PC-3 (cell line): ENCODE measurements at regions not wholly inside any gene's neighbourhood (a gene's known extent, or its start where the extent isn't known, plus 50 kb on each side); places are given as distances from the start of the nearest gene placed in this dataset.

Experiments used
- CTCF ChIP-seq: fragments of 300-600 bp; sonication (generic); conservative IDR thresholded peaks from 2 replicates; pipeline ENCODE4 v1.5.1; 2017; ENCODE audit warnings: antibody characterized with exemption, low read depth, mild to moderate bottlenecking, low read length
- EZH2 ChIP-seq: fragments of 300-600 bp; sonication (generic); IDR thresholded peaks from one replicate; pipeline ENCODE4 v1.6.1; 2017; ENCODE audit warnings: antibody characterized with exemption, mild to moderate bottlenecking, low read length; ENCODE audit not compliant: unreplicated experiment
- EZH2phosphoT487 ChIP-seq: fragments of 300-600 bp; sonication (generic); IDR thresholded peaks from 2 replicates; pipeline ENCODE4 v1.6.1; 2018; ENCODE audit warnings: mild to moderate bottlenecking, antibody characterized with exemption, low read length, borderline replicate concordance

DNA sequence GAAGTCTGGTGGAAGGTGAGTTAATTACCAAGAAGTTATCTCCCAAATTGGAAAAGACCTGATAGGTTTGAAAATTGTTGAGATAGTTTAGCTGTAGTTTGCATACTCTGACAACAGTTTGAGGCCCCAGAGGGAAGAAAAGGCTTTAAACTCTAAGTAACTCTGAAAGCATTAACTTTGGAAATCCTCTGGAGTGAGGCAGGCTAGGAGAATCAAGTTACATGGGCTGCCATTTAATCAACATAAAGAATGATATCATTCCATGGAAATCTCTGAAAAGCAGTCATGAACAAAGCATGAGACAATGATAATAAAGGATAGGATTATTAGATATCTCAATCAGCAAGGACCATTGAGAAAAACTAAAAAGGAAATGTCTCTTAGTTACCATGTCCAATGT, 647.1 kb downstream of the ANKRD50 start:
- TF ChIP-seq CTCF (no peak), EZH2 (no peak), EZH2phosphoT487 (no peak)
